ENCODE measurements at regions not wholly inside any gene's neighbourhood (a gene's known extent, or its start where the extent isn't known, plus 50 kb on each side); places are given as distances from the start of the nearest gene placed in this dataset.
A peak's percentile ranks its signal among the peaks of the same experiment; 100 is the strongest.

DNA sequence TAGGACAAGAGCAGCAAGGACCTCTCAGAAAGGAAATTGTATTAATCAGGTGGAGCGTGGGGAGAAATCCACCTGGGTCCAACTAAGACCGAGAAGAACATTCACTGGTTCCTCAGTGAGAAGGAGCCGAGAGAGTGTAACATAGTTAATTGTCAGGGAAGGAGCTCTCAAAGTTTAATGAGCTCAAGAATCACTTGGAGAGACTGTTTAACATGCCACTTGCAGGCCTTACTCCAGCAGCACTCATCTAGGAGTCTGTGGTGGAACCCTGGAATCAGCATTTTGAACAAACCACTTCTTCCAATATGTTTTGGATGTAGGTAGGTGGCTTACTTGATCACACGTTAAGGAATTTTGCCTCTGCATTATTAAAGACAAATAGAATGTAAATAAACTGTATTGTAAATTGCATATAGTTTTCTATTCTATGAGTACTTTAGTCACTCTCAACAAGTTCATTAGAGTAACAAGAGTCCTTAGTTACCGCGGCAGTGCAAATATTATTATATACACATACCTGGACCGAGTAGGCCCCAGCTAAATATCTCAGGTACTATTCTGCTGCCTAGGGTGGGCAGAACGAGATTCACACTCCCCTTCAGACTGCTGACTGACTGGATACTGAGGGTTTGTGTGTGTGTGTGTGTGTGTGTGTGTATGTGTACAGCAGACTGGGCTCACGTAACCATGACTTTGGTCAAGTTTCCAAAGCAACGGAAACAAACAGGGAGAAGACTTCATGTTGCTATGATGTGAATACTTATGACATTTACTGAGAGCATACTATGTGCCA lies 203.2 kb upstream of the USP24 start:
- no peak for DNase-seq

DNA sequence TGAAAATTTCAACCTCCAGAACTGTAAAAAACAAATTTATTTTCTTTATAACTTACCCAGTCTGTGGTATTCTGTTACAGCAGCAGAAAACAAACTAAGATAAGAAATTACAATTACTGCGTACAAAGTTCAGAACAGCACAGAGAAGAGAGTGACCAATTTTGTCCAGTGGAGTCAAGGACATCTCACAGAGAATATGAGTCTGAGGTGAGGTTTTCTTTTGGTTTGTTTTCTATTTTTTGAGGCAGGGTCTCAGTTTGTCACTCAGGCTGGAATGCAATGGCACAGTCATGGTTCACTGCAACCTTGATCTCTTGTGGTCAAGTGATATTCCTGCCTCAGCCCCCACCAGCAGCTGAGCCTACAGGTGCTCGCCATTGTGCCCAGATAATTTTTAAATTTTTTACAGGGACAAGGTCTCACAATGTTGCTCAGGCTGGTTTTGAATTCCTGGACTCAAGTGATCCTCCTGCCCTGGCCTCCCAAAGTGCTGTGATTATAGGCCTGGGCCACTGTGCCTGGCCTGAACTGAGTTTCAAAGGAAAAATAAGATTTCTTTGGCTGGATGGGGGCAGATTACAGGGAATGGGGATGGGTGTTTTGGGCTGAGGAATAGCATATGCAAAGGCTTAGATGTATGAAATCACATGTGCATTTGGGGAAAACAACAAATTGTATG lies 201.1 kb upstream of the USP24 start:
- no peak for DNase-seq

DNA sequence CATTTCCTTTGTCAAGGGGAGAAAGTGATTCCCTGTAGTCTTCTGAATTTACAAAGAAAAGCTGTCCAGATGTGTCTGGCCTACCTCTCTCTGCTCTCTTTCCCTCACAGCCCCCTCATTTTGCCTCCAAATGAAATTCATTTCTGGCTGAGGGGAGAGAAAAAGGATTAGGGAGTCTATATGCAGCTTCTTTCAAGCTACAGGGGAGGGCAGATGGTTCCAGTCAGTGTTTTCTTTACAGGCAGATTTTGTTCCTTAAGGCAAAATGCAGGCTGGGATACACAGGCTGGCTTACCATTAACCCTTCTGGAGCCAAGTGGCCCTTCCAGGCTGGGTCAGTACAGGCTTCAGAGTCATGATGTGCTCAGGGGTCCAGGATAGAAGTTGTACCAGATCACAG lies 198.1 kb upstream of the USP24 start:
- DNase-seq: no peak

DNA sequence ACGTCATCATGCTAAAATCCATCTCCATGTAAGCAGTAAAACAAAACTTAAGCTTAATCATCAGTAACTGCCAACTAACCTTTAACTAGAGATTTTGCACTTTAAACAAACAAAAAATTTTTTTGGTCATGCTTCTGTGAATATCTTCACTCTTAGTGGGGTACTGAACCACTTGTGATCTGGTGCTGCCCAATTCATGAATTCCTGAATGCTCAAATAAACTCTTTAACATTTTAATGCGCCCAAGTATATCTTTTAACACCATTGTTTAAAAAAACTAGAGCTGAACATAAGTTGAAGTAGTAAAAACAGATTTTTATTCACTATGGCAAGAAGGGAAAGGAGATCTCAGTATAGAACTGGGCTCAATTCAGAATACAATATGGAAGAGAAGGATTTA lies 196.9 kb upstream of the USP24 start:
- no peak for DNase-seq

DNA sequence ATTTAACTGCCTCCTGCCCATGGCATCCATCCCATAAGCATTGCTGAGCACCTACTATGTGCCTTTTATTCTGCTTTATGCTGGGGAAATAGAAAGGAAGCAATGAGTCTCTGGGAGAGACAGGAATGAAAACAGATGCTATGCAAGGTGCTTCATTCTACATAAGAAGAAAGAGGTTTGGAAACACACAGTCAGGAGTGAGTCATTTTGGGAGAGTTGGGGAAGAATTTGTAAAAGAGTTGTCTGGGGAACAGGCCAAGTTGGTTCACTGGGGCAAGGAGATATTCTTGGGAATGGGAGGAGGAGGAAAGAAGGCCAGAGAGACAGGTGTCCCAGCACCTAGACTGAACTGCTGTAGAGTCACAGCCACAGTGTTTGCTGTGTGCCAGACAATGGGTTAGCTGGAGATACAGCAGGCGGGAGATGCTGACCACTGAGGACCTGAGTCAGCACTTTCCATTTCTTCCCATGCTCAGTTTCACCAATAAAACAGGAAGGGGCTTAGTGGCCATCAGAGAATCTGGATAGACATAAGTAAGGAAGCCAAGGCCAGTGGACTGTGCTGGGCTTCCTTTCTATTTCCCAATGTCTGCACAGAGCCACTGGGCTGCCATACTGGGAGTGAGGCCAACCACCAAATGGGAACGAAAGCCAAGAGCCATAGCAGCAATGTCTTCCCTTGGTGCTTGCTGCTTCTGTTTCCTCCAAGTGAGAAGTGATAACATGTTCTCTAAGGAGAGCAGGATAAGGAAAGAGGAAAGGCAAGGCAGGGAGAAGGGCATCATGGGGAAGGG lies 187.7 kb upstream of the USP24 start:
- DNase-seq: no peak

DNA sequence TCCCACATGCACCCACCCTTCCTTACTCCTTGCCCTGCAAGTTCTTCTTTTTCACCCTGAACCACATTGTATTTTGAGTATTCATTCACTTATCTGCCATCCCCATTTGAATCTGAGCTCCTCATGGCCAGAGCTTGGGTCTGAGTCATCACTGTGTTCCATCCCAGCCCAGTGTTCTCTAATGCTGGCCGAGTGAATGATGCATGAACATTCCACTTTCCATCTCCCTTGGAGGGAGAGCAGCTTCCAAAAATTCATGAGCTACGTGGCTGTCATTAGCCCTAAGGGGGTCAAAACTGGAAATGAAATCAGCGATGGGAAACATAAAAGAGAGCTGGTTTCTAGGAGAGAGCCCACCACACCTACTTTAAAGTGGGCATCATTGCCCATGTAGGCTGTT lies 187.0 kb upstream of the USP24 start:
- DNase-seq: no peak

DNA sequence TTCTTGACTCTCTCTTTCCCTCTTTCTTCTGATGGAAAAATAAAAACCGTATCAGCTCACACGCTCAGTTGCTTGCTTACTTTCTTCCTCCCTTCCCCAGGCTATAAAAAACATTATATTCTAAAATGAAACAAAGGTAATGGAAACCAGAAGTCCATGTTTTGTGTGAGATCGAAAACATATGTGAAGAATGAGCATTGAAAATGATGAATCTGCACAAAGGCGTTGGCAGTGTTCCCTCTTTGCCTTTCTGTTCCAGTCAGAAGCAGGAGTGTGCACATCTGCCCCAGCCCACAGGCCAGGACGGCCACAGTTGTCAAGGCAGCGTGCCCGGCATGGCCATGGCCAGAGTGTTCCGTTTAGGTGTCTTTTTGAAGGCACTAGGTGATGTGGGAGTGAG lies 185.3 kb upstream of the USP24 start:
- DNase-seq: no peak

DNA sequence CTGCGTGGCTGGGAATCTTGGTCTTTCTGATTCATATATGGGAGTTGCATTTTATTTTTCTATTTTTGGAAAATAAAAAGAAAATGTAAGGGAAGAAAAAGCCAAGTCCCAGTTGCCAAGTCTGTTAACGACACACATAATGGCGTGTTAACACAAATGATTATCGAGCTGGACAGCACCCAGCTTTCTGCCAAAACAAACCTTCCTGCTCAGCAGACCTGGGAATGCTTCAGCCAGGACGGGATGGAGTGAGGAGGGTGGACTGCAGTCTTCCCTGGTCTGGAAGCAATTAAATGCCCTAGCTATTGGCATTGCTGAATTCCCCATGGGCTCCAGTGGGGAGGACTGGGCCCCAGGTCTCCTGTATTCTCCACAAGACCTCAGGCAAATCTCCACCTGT lies 184.2 kb upstream of the USP24 start:
- DNase-seq: no peak

DNA sequence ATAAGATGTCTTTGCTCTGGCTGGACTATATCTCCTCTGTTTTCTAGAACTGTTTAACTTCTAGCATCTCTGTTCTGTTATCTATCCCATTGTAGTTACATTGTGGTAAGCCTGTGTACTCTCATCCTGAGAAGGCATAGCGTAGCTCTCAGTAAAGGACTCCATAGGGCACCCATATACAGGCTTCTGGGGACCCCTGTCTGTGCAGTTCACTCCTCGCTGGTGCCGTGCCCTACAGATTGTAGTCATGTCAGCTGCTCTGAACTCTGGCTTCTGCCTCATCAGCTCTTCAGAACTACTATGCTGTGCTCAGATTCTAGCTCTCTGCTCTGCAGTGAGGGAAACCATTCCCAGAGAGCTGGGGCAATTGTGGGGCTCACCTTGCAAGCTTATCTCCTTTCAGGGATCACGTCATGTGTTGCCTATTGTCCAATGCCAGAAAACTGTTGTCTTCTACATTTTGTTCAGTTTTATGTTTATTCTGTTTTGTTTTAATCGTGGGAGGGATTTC lies 181.3 kb upstream of the USP24 start:
- no peak for DNase-seq

DNA sequence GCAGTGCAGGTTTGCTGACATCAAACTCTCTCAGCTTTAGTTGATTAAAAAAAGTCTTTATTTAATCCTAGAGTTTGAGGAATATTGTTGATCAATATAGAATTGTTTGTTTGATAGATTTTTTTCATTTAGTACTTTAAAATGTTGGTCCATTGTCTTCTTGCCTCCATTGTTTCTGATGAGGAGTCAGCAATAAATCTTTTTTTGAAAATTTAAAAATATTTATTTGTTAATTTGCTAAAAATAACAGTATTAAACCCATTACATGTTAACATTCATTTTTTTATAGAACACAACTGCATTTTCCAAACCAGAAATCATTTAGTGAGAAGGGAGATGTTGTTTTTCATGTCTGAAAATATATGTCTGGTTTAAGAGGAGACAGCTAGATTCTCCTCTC lies 173.8 kb upstream of the USP24 start:
- no peak for DNase-seq

DNA sequence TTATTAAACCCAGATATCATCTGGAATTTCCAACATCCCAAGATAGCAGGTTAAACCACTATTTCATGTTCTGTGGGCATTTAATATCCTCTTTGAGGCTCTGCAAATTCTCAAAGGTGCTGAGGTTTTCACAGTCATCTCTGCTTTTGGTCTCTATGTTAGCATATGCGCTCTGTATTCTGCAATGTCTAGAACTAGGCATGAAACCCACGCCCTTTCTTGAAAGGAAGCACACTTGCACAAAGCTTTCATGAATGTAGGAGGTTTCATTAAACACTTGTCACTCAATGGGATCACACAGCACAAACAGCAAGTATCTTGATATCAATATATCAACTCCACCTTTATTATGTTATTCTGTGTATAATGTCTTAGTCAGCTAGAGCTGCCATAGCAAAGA lies 172.0 kb upstream of the USP24 start:
- DNase-seq: no peak

DNA sequence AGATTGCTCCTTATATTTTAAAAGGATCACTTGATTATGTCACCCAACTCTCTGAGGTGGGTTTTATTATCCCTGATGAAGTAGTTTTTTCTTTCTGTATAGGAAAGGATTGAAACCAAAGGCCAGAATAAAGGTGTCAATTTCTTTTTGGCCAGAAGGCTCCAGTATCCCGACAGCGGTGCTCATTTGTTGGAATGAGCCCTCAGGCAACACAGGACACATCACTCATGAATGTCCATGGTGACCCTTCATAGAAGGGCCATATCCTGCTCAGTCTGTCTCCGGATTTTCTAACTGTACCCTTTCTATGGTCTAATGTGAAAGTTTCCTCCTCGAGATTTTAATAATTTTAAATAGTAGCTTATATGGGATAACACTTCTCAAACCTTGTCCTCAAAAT lies 171.3 kb upstream of the USP24 start:
- DNase-seq: no peak

DNA sequence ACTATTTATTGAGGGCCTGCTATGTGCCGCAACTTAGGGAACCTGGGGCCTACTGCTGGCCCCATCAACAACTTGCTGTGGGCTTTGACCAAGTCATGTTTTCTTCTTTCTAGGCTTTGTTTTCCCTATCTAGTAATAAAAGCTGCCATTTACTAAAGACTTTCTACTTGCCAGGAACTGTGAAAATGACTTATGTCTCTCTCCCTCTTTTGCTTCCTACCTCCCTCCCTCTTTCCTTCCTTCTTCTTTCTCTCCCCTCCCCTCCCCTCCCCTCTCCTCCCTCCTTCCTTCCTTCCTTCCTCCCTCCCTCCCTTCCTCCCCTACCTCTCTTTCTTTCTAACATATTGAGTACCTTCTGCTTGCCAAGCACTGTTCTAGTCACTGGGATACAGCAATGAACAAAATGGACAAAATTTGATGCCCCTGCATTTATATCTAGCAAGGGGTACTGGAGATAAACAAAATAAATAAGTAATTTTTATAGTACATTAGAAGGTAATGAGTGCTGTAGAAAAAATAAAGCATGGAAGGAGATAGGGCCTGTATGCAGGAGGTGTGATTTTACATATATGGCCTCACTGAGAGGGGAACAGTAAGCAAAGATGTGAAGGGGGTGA lies 170.3 kb upstream of the USP24 start:
- DNase-seq: no peak

DNA sequence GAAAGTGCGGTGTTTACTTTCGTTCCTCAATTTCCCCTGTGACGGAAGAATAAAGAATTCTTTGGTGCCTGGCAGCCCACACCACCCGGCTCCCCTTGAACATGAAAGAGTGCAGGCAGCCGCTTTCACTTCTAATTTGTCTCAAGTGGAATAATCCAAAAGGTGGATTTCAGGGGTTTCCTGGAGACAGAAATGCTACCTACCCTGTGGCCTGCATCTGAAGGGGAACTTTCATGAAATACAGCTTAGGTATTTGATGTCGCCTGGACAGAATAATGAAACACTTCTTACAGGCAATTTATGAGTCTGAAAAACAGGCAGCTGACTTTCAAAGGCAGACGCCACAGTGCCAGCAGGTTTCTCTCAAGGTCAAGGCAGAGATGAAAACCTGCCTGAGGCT lies 169.5 kb upstream of the USP24 start:
- DNase-seq: no peak

DNA sequence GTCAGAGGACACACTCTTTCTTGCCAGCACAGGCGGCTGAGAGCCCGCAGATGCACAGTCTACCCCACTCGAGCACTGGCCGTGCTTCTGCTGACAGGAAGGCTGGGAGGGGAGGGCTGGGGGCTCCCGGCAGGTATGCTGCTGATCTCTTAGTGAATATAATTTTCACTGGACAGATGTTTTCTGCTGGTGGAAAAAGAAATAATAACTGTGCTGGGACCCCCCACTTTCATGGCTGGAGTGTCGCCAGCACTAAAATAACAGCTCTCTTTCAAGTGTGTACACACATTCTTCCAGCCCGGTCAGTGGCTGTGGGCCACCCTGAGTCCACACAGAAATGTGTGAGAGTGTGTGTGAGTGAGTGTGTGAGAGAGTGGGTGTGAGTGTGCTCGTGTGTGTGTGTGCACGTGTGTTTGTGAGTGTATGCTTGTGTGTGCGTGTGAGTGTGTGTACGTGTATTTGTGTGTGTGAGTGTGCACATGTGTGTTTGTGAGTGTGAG lies 167.7 kb upstream of the USP24 start:
- DNase-seq: no peak

DNA sequence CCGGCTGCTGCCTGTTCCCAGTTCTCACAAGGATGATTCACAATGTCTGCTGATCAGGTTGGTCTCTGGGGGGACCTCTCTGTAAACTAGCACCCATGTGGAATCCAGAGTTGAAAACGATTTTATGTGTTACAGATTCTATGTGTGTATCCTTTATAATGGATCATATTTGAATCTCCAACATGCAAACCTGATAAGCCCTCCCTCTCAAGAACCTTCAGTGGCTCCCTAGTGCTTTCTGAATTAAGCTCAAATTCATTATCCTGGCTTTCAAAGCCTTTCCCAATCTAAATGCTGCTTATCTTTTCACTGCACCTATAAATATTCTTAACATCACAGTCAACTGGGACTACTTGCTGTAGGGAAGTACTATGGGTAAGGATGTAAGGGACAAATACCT lies 166.8 kb upstream of the USP24 start:
- no peak for DNase-seq

DNA sequence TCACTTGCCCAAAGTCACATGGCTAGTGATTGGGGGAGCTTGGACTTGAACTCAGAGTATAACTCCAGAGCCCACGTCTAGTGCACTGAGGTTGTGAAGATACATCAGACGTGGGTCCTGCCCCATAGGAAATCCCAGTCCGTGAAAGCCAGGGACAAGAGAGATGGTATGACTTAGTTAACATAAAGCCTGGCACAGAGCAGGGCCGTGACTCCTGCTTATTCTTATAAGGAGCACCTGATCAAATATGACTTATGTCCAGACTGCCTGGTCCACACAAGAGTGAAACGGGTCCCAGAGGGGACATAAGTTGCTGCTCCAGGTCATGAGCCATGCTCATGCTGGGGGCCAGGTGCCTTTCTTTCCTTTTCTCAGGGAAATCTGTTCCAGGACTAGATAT lies 166.3 kb upstream of the USP24 start:
- no peak for DNase-seq

DNA sequence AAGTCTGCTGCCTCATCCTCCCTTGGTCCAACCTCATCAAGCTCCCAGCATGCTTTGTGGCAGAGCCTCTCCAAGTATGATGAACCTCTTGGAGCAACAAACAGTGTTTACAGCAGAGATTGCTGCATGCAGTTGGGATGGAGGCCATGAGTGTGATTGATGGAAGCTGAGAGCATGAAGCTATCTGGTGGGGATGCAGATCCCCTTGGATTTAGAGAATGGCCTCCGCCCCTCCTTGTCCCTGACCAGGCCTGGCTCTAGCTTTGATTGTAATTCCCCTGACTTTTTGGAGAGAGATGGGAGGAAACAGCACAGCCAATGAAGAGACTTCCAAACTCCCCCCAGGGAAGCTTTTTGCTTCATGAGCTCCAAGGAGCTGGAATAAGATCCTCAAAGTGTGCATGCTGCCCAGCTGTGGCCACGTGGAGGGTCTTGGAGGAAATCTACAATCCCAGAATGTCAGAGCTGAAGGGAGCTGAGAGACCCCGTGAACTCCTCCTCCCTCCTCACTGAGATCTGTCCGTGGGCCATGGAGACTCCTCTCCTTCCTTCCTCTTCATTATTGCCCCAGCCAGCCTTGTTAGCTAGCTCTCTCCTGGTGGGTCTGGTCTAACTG lies 165.3 kb upstream of the USP24 start:
- no peak for DNase-seq

DNA sequence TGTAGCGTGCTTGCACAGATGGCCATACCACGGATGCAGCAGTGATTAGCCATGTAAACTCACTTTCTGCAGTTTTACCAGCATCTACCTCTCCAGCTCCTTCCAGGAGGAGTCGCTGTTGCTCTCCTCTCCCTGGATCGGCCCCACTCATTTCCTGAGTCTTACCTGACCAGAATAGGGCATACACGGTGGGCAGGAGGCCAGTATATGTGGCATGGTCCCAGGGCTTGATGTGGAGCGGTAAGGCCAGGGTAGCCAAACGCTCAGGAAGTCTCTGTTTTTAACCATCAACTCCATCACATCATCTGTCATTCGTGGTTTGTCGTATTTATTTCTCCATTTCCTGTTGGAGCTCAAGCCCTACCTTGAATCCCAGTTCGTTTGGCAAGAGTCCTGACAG lies 163.4 kb upstream of the USP24 start:
- DNase-seq: no peak

DNA sequence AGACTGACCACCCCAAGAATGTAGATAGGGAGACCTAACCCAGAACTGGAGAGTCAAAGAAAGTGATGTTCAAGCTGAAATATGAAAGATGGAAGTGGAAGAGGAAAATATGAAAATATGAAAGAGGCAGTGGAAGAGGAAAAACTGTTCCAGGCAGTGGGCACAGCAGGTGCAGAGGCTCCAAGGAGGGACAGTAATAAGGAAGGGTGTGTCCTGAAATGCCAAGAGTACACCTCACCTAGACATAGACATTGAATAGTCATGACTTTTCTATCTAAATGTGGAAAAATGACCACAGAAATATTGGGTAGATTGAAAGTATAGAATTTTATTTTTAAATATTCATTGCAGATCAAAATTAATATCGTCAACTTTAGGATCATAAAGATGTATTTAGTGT lies 161.7 kb upstream of the USP24 start:
- no peak for DNase-seq

DNA sequence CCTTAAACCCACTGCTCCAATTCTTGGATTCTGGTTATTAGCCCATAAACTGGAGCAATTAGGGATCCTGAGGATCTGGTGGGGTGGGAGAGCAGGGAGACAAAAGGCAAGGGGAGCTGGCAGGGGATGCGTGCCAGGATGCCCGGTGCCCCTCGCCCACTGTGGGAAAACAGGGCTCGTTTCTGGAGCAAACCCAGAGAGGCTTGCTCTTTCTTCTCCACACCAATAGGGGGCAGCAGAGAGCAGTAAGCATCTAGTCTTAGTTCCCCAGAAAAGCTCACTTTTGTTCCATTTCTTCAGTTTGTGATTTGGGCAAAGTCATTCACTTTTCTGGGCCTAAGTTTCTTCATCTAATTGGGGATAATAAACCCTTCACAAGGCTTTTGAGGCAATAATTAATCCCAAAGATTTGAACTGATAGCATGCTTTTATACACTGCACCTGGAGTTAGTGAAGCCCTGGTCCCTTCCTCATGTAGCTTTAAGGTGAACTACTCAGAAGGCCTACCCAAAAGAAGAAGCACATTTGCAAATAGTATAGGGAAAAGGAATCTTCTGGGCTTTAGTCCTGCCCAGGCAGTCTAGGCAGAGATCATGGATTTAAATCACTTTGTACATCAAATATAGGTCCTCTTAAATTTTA lies 160.6 kb upstream of the USP24 start:
- DNase-seq: peak in 1 of 2 experiments; percentile 3

All from activated CD4-positive, alpha-beta T cell treated with anti-CD3 and anti-CD28 coated beads, Interleukin-2, amount 50 U/mL, for 4 hours (primary cell).